Iris pigment epithelial cell (primary cell): ENCODE measurements at regions not wholly inside any gene's neighbourhood (a gene's known extent, or its start where the extent isn't known, plus 50 kb on each side); places are given as distances from the start of the nearest gene placed in this dataset.

ENCODE experiments used
- DNase-seq: peaks from one replicate; pipeline ENCODE4 v3.0.0-alpha.2; 2011; ENCODE audit warnings: low read depth

- no peak for DNase-seq
Measured at GRCh38 chr2:236654496-236654895, 84.9 kb downstream of the ACKR3 start.

DNA sequence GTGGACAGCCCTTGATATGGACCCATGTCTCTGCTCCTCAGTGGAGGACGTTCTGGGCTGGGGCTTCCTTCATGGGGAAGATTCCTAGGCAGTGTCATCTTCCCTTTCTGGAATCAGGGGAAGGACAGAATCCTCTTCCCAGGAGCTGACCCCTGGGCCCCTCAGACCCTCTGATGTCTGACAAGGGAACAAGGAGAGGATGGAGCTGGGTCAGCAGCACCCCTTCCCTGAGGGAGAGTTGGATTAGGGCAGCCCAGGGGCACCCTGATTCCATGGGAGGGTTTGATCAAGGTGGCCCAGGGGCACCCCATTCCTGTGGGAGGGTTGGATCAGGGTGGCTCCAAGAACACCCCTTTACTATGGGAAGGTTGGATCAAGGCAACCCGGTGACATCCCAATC, 86.5 kb downstream of the ACKR3 start:
- DNase-seq, result no peak

DNA sequence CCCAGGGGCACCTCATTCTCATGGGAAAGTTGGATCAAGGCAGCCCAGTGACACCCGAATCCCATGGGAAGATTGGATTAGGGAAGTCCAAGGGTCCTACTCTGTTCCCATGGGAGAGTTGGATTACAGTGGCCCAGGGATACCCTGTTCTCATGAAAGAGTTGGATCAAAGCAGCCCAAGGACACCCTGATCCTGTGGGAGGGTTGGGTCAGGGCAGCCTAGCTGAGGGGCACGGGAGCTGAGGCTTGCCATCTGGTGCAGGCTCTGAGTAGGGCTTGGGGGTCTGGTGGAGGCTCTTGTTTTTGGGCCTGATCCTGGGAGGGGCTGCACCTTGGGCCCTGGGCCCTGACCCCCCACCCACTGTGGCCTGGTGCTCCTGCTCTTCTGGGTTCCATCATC, 87.1 kb downstream of the ACKR3 start:
- DNase-seq, result no peak

DNA sequence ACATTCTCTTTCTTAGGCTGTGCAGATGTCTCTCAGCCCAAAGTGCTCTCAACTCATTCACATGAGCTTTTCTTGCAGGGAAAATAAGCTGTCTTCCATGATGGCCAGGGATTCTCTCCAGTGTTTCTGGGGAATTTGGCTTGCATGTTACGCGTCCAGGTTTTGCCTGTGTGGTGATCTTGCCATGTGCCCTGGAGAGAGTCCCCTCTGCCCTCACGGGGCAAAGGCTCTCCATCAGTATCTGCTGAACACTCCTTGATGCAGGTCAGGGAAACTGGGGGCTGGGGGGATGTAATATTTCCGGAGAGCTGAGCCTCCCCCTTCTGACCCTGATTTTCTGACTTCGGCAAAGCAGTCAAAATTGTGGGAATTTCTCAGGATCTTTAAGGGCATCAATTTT, 87.6 kb downstream of the ACKR3 start:
- no peak for DNase-seq

DNA sequence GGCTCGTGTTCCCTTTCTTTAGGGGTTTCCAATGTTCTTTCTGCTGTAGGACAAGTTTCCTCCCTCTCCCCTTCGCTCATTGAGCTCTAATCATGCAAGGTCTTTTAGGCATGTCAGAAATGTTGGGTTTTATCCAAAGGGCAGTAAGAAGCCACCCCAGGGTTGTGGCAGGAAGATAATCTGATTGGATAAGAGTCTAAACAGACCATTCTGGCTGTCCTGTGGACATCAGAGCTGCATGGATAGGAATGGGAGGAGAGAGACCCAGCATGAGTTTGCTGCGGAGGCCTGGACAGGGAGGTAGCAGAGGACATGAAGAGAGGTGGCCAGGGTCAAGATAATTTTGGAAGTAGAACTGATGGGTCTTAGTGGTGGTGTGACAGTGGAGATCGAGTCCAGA, 88.2 kb downstream of the ACKR3 start:
- no peak for DNase-seq

DNA sequence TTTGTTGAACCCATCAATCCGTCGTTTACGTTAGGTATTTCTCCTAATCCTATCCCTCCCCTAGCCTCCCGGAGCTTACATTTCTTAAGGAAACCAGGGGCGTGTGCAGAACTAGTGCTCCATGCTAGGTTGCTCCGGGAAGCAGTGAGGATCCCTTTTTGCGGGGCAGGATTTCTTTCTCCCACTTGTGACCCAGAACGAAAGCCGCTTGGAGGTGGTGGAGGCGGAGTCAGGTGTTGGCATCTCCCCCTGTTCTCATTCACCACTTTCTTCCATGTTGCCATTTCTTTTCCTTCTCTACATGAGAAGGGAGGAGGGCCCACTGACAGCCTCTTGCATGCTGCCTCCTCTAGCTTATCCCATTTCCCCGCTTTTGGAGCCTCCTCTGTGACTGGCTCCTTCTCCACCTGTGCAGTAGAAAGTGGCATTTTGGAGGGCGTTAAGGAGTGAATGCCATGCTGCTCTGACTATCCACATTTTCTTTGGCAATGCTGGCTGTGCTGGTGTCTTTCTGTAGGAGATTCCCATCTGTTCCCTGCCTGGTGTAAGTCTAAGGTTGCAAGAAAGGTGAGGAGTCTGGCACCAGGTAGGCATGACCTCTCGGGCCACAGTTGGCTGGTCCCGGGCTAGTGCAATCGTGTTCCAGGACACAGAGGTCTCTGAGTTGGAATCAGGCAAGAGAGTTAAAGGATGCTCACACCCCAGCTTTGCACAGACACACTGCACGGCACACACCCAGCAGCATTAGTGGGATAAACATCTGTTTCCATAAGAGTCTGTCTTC, 89.5 kb downstream of the ACKR3 start:
- no peak for DNase-seq

- no peak for DNase-seq
Measured at GRCh38 chr2:236659758-236660150, 90.1 kb downstream of the ACKR3 start.

DNA sequence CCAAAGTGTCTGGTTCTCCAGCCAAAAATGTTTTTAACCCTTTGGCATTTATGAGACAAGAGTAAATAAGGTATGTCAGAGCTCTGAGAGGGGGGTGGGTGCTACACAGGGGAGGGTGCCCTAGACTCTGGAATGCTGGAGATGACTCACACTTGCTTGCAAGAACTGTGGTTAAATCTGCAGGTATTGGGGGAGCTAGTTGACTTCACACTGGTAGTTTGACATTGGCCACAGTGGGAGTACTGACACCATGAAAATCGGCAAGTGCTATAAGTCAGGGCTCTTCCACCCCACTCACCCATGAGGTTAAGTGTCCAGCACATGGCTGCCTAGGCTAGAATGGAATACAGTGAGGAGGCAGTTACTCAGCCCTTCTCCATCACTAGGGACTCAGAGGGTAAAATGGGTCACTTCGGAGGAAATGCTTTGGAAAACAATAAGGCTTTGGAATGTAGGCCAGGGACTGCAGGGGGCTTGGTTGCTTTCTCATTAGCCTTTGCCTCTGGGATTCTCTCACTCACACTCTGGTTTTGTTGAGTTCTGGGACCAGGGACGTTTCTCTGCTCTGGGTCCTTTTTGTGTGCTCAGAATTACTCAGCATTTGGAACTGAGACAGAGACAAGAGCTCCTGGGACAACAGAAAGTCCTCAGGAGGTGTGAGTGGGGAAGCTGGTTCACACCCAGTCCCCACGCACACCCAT, 91.6 kb downstream of the ACKR3 start:
- DNase-seq, result peak; percentile 32

DNA sequence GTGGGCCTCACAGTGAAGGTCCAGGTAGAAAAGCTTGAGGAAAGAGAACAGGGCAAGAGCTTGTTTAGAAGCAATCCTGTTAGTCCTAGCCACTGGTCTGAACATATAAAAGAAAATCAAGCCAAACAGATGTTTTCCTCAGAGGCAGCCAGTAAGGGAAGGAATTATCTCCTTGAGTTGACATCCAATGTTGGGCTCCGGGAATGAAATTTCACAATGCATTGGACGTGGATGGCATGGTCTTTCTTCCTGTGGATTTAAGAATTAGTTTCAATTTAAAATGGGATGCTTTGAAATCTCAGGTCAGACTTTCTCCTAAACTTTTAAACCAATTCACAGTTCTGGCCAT, 92.1 kb downstream of the ACKR3 start:
- no peak for DNase-seq

- DNase-seq, result no peak
Measured at GRCh38 chr2:236662231-236663185, 92.9 kb downstream of the ACKR3 start.

DNA sequence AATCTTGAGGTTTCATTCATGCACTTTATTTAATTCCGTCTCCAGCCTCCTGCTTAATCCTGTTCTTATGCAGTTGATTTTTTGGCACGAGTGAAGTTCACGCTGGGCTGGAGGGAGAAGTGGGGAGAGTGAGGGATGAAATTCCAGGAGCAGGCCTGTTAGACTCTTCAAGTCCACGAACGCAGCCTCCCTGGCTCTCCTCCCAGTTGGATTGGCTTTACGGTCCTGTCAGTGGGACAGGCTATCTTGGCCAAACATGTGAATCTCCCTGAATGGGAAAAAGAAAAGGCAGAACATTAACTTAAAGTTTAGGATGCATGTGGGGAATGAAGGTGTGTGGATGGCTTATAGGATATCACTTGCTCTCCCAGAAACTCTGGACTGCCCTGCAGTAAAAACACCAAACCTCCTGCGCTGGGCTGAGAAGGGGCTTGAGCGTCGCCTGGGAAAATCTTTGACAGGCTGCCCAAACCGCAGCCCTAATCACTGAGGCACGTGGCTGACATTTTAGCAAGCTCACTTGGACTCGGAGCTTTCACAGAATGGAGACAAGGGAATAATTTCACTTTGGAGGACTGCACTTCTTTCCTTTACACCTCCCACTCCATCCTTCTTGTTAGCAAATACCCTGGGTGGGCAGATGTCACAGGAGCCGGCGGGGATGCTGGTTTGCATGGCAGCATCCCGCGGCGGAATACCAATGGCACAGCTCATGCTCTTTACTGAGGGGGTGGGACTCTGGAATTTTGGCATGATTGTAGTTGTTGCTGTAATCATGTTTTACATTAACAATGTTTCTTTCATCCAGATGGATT, 93.9 kb downstream of the ACKR3 start:
- DNase-seq, result peak; percentile 34

GRCh38 chr2:236664136-236664535, 94.5 kb downstream of the ACKR3 start:
- DNase-seq, result no peak

- DNase-seq, result no peak
Measured at GRCh38 chr2:236665101-236665500, 95.5 kb downstream of the ACKR3 start.

- no peak for DNase-seq
Measured at GRCh38 chr2:236665572-236666118, 96.0 kb downstream of the ACKR3 start.

DNA sequence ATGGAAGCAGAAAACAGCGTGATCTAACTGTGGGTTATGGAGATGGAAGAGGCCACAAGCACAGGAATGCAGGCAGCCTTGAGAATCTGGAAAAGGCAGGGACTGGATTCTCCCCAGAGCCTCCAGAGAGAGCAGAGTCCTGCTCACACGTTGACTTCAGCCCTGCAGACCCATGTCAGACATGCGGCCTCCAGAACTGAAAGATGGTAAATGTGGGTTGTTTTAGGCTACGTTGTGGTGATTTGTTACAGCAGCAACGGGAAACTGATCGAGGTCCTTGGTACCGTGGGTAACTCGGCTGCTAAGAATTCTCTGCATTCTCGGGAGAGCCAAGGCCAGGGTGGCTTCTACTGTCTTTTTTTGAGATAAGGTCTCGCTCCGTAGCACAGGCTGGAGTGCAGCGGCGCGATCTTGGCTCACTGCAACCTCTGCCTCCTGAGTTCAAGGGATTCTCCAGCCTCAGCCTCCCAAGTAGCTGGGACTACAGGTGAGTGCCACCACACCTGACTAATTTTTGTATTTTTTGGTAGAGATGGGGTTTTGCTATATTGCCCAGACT, 97.1 kb downstream of the ACKR3 start:
- DNase-seq, result no peak

GRCh38 chr2:236667526-236667925, 97.9 kb downstream of the ACKR3 start:
- DNase-seq, result no peak

GRCh38 chr2:236668531-236668969, 98.9 kb downstream of the ACKR3 start:
- no peak for DNase-seq

GRCh38 chr2:236670235-236670620, 100.6 kb downstream of the ACKR3 start:
- no peak for DNase-seq

DNA sequence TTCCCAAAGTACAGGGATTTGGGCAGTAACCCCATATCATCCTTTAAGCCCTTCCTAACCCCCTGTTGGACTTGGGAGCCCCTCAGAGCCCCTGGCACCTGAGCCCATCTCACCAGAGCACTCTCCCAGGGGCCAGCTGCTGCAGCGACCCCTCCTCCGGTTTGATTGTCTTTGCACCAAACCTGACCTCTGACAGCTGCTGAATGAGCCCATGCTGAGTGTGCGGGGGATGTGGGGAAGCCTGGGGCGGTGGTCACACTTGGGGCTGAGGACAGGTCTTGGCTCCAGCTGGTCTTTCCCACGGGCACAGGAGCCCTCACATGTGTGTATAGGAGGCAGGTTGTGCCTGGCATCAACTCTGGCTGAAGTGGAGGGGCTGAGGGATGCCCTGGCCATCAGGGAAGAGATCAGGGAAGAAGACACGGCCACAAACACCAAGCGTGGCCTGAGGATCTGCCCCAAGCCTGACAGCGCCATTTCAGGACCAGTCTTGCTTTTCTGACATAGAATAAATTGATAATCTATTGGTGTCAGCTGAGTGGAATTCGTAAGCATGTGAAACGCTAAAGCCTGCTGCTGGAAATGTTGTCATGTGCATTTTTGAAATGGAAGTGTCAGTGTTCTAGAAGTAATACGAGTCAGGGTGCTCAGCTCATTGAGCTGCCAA, 102.4 kb downstream of the ACKR3 start:
- no peak for DNase-seq

DNA sequence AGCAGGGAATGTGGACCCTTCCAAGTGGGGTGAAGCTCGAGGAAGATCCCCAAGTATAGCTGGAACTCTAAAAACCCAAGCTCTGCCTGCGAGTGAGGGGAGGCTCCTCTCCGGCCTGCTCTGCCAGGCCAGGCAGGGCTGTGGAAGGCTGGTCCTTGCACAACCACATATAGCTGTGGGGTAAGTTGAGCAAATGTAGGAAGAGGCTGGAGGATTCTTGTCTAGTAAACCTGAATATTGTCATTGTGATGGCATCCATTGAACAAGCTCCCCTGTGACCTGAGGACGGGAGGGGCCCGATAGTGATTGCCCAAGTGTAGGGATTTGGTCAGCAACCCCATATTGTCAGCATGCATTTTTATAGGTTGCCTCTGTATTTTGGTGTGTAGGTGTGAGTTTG, 103.0 kb downstream of the ACKR3 start:
- no peak for DNase-seq
